Fibroblast of skin of abdomen (primary cell): ENCODE measurements at regions not wholly inside any gene's neighbourhood (a gene's known extent, or its start where the extent isn't known, plus 50 kb on each side); places are given as distances from the start of the nearest gene placed in this dataset.
A peak's percentile ranks its signal among the peaks of the same experiment; 100 is the strongest.
"Not testable (repeated sequence)": the region's sequence is repeated elsewhere in the genome, so short reads cannot be mapped to it uniquely, and the experiment has no call there.

Source experiments
- DNase-seq: peaks from one replicate; pipeline ENCODE4 v3.0.0-alpha.2; 2013

DNA sequence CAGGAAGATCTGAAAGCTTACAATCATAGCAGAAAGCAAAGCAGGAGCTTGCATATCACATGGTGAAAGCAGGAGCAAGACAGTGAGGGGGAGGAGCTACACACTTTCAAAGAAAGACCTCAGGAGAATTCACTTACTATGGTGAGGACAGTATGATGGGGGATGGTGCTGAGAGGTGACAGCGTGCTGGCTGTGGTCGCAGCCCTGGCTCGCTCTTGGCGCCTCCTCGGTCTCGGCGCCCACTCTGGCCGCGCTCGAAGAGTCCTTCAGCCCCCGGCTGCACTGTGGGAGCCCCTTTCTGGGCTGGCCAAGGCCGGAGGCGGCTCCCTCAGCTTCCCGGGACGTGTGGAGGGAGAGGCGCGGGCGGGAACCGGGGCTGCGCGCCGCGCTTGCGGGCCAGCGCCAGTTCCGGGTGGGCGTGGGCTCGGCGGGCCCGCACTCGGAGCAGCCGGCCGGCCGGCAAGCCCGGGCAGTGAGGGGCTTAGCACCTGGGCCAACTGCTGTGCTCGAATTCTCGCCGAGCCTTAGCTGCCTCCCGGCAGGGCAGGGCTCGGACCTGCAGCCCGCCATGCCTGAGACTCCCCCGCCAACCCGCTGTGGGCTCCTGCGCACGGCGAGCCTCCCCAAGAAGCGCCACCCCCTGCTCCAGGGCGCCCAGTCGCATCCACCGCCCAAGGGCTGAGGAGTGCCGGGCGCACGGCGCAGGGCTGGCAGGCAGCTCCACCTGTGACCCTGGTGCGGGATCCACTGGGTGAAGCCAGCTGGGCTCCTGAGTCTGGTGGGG, 131.9 kb upstream of the SPATS2L start:
- DNase-seq = no peak

DNA sequence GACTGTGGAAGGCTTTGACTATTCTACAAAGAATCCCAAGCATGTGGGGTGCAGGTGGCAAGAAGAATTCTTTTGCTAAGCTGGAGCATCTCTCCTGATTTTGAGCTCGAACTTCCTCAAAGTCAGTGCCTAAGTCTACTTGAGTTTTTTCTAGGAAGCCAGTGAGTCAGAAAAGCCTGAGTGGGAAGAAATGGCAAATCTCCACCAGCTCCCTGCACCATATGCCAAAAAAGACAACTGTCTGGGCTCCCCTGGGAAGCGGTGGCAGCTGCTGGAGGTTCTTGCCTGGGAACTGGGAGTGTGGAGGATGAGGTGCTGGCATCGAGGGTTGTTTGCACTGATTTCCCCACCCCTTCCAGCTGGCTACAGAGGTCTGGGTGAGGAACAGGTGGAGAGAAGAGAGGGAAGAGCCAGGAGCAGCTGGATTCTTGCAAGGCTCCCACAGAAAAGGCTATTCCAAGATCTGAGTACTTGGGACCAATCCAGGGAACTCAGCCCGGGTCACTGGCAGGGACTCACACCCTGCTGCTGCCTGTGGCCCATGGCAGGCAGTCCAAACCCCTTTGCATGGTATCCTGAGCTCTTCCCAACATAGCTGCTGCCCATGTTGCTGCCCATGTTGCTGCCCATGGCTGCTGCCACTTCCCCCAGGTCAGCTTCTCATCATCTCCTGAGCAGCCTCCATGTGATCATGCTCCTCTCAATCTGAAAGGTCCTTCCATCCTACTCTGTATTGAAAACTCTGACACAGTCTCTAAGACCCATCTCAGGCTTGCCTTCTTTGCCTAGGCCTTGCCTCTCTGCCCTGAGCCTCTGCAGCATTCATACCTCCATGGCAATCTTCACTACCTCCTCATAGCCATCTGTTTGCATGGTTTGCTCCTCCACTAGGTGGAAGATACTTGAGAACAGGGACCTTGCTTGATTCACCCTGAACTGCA, 128.3 kb upstream of the SPATS2L start:
- DNase-seq = peak; percentile 81

DNA sequence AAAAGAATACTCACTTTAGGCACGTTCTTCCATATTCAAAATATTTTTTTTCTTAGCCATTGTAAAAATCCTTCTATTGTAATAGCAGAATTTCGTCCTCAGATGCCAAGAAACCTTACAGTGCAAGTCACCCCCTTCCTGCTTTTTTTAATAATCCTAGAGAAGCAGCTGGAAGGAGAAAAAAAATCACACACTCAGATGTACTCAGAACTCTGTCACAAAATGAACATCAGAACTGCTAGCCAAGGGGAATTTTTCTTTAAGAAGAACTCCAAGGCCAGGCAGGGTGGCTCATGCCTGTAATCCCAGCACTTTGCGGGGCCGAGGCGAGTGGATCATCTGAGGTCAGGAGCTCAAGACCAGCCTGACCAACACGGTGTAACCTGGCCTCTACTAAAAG, 127.3 kb upstream of the SPATS2L start:
- no peak for DNase-seq

DNA sequence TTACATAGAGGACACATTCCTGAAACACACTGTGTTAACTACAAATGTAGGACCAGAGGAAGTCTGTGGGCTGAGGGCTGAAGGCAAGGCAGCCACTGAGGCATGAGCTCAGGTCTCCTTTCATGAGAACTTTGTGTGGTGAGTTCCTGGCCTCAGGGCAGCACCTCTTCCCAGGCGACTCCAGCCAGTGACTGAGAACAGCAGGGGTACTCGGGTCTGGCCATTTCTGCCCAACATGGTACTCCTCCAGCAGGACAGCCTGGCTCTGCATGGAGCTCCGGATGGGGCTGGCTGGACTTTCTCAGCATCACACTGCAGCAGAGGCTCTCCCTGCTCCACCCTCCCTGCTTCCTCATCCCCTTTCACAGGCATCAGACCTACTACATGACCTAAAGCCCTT, 125.5 kb upstream of the SPATS2L start:
- no peak for DNase-seq

DNA sequence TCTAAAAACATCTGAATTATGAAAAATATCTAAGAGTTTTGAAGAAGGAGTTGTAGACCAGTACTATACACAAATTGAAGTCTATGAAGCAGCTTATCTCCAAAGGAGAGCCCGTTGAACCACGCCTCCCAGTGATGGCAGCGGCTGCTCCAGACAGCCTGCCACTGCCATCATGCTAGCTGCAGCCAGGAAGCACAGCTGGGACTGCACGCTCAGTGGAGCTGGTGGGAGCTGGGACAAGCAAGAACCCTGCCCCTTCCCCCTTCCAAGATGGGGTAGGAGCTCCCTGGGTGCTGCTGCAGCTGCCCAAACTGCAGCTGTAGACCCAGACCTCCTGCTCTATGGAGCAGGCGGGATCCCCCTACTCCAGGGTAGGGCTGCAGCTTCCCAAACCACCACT, 124.7 kb upstream of the SPATS2L start:
- no peak for DNase-seq

DNA sequence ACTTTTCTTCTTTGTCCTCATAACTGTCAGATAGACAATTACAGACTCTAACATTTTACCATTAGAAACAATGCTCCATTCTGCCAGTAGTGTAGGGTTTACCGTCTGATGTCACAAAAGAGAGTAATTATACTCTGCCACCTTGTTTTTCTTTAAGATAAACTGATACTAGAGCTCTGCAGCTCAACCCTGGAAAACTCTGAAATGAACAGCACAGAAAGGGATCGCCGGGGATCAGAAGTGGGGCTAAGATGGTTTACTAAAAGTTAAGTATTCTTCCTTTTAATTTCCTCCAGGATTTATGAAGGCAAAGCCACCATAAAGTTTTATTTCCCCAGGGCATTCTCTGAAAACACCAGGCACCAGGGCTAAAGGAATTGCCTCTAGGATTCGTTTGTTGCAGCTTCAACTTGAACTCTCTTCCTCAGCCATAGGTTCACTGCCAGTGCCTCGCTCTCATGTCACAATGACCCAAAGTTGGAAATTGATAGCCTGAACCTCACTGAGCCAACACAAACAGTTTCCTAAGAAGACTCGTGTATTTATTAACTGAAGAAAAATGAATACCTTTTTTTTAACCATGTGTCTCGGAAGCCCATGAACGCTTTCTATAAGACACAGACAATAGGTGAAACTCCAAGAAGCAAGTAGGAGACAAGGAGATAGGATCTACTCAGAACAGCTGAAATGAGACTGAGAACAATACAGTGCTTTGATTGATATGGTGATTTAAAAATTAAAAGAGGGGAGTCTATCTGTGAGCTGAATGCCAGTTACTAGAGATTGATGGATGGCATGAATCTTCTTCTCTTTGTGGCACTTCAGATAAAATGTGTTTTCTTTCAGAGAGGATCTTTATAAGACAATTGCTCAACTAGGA, 121.5 kb upstream of the SPATS2L start:
- DNase-seq = no peak

DNA sequence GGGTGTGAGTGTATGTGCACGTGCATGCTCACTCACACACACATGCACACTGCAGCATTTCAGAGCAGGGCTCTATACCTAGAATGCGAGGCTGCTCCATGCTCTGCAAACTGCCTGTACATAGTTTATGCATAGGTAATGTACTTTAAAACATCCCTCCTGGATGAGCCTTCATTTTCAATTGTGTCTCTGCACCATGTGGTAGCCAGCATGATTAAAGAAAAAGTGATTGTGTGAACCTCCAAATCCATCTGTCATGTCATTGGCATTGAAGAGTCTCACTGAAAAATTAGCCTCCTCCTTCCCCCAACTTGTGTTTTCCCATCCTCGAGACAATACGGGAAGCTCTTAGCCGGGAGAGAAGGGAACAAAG, 120.9 kb upstream of the SPATS2L start:
- DNase-seq = peak; percentile 13

DNA sequence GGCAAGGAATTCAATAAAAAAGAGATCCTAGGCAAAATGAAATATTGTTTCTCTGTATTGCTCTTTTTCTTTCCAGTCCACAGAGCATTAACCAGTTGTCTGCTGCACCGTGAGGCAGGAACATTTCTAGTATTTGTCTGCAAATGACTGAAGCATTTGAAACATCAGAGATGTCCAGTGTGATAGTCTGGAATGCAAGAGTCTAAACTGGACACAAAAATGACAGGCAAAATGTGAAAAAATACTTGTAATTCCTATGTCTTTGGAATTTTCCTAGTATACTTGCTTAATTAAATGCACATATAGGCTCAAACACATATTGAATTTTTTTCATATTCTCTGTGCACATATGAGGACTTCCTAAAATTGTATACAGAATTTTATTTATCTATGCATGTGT, 120.5 kb upstream of the SPATS2L start:
- DNase-seq = peak; percentile 9

DNA sequence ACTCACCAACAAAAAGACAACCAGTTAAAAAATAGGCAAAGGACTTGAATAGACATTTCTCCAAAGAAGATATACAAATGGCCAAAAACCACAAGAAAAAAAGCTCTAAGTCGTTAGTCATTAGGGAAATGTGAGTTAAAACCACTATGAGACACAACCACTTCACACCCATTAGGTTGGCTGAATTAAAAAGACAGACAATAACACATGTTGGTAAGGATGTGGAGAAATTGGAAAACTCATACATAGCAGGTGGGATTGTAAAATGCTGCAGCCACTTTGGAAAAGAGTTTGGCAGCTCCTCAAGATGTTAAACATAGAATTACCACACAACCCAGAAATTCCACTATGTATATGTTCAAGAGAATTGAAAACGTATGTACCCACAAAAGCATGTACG, 117.6 kb upstream of the SPATS2L start:
- DNase-seq = peak; percentile 64

DNA sequence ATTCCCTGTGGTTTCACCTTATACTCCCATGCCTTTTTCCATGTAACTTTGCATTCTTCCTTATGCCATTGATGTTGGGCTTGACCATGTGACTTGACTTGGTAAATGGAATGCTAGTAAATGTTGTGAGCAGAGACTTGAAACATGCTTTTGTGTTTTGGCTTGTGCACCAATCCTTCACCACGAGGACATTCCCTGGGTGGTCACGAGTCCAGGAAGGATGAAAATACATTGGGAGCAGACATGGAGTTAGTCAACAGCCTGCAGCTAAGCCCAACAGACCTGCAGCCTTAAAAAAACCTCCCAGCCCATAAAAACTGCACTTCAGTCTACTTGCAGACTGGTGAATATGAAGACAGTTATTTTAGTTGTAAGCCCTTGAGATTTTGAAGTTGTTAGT, 116.5 kb upstream of the SPATS2L start:
- DNase-seq = peak; percentile 33

DNA sequence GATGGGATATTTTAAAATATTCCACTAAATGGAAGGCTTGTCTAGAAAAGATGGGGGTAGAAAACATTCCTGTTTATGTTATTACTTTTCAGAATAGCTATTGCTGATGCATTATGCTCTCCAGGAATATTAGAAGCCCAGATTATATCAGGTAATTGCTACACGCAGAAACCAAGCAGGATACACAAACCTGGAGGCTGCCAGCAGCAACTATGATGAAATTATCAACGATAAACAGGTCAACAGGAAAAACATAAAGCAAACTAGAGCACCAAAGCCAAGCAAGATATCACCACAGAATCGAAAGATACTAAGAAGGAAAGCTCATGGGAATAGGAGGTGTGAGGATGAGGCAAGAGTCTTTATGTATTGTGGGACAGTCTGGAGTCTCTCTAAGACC, 113.2 kb upstream of the SPATS2L start:
- DNase-seq = no peak

DNA sequence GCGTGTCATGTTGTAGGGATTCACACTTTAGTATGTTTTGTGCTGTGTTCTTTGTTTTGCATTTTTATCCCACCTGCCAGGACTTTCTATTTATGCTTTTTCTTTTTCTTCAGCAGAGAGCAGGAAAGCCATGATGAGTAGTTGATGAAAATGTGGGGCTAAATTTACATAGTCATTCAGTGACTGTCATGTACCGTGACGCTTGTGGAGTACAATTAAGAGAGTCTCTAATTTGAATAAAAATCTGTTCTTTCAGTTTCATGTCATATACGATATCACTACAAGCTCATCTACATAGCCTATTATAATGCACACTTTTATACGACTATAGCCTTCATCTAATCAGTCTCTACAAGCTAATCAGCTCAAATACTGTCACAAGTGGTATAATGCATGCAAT, 112.7 kb upstream of the SPATS2L start:
- DNase-seq = no peak

DNA sequence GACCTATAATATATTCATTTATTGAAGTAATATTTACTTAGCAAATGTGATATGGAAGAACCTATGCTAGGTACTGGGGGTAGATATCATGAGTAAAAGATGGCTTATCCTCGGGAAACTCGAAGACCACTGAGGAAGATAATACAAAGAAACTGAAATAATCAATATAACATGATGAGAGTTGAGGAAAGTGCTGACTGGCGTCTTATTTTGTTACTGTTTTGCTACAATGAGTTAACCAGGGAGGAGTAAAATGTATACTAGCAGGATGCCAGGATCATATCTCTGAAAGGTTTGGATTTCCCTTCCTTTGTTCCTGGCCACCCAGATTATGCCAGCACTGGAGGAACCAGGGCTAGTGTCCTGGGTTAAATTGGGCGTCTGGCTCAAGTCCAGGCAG, 111.7 kb upstream of the SPATS2L start:
- DNase-seq = no peak

DNA sequence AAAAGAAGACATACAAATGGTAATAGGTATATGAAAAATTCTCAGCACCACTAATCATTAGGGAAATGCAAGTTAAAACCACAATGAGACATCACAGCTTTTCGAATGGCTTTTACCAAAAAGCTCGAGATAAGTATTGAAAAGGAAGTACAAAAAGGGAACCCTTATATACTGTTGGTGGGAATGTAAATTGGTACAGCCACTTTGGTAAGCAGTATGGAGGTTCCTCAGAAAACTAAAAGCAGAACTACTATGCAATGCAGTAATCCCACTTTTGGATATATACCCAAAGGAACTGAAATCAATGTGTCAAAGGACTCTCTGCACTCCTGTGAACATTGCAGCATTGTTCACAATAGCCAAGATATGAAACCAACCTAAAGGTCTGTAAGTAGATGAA, 107.5 kb upstream of the SPATS2L start:
- DNase-seq = no peak

DNA sequence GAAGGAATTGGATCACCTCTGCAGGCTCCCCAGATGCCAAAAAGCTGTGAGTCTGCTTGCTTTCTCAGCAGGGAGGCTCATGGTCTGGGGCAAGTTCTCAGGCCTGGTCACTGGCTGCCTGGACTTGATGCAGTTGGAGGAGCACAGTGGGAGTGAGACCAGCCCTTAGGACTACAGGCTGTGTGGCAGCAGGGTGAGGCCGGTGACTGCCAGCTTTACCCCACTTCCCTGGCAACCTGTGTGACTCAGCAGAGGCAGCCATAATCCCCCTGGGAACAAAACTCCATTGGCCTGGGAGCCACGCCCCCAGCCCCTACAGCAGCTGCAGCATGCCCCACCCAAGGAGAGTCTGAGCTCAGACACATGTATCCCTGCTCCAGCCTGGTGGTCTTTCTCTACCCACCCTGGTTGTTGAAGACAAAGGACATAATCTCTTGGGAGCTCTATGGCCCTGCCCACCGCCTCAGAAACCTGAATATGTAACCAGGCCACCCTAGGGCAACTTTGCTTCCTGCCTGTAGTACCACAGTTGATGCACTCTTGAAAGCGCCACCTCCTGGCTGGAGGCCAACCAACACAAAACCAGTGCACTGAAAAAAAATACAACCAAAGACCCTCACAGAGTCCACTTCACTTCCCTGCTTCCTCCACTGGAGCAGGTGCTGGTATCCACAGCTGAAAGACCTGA, 106.8 kb upstream of the SPATS2L start:
- DNase-seq = no peak

DNA sequence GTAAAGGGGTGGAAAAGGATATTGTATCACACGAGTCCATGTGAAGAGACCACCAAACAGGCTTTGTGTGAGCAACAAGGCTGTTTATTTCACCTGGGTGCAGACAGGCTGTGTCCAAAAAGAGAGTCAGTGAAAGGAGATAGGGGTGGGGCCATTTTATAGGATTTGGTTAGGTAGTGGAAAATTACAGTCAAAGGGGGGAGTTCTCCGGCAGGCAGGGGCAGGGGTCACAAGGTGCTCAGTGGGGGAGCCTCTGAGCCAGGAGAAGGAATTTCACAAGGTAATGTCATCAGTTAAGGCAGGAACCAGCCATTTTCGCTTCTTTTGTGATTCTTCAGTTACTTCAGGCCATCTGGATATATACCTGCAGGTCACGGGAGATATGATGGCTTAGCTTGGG, 104.7 kb upstream of the SPATS2L start:
- DNase-seq = not testable (repeated sequence)

DNA sequence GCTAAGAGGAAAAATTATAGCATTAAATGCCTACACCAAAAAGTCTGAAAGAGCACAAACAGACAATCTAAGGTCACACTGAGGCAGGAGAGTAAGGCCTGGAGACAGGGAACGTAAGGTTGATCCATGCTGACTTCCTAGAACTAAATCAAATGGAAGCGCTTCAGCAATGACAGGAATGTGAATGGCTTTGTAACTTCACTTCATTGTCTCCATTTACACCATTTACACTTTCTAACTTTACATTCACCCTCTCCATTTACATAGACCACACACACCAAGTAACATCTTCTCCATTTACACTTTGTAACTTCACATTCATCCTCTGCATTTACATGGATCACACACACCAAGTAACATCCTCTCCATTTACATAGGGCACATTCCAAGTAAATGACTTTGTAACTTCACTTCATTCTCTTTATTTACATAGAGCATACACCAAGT, 103.1 kb upstream of the SPATS2L start:
- DNase-seq = peak; percentile 13

DNA sequence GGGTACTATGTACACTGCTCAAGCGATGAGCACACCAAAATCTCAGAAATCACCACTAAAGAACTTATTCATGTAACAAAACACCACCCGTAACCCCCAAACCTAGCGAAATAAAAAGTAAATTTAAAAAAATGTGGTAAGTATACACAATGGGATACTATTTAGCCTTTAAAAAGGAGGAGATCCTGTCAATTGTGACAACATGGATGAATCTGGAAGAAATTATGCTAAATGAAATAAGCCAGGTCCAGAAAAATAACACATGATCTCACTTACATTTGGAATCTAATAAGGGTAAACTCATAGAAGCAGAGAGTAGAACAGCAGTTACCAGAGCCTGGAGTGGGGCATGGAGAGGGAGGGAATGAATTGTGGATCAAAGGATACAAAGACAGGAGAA, 98.5 kb upstream of the SPATS2L start:
- DNase-seq = no peak

DNA sequence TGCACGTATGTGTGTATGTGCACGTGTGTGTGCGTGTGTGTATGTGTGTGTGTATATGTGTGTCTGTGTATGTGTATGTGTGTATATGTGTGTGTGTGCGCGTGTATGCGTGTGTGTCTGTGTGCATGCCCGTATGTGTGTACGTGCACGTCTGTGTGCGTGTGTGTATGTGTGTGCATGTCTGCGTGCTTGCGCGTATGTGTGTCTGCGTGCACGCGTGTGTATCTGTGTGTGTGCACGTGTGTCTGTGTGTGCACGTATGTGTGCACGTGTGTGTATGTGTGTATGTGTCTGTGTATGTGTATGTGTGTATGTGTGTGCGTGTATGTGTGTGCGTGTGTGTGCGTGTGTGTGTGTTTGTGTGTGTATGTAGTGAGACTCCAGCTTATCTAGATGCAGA, 97.5 kb upstream of the SPATS2L start:
- DNase-seq = no peak

DNA sequence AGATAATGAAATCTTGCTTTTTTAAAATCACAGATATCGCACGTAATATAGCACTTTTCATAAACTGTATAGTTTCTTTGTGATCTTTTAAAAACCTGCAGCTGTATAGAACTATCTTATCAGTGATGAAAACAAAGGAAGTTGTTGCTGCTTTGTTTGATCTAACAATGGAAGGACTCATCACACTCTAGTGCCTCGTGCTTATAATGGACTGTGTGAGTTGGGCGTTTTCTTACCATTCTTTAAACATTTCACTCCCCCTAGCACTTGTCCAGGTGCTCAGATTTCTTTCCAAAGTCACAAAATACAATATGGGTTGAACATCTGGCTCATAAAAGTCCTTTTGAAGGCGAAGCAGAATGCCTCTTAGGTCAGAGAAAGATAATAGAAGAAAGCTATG, 94.8 kb upstream of the SPATS2L start:
- no peak for DNase-seq

DNA sequence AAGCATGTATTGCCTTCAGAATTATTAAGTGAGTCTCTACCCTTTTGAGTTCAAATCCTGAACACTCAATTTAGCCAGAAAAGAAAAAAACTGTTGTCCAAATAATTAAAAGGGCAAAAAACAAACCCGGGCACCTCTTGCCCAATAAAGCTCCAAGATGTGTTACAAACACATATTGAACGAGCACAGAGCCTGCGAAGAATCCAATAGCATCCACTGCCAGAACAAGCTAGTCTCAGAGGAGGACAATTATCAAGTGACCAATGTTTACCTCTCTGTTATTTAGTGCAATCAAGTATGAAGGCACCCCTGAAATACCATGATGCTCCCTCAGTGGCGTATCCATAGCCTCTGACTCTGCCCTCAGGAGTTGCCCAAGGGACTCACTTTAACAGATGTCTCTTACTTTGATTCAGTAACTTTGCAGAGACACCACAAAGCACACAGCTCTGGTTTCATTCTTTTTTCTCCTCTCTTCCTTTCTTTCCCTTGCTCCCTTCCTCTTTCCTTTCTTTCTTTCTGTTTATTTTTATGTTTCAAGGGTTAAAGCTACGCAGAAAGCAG, 93.5 kb upstream of the SPATS2L start:
- no peak for DNase-seq

DNA sequence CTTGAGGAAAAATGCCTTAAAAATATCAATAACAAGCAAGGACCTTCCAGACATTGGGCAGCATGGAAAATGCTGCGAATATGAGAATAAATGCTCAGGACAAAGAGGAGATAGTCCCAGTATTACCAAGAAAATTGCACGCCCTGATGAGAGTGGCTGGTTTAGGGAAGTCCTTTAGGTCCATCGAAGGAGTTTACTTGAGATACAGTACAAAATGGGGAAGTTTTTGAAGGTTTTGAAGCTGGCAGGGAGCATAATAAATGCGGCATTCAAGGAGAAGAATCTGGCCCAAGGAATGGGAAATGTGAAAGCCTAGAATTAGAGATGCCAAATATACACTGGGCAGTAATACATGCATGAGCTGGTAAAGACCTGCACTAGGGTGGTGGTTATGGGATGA, 90.2 kb upstream of the SPATS2L start:
- DNase-seq = no peak
